ENCODE measurements at regions not wholly inside any gene's neighbourhood (a gene's known extent, or its start where the extent isn't known, plus 50 kb on each side); places are given as distances from the start of the nearest gene placed in this dataset.

DNA sequence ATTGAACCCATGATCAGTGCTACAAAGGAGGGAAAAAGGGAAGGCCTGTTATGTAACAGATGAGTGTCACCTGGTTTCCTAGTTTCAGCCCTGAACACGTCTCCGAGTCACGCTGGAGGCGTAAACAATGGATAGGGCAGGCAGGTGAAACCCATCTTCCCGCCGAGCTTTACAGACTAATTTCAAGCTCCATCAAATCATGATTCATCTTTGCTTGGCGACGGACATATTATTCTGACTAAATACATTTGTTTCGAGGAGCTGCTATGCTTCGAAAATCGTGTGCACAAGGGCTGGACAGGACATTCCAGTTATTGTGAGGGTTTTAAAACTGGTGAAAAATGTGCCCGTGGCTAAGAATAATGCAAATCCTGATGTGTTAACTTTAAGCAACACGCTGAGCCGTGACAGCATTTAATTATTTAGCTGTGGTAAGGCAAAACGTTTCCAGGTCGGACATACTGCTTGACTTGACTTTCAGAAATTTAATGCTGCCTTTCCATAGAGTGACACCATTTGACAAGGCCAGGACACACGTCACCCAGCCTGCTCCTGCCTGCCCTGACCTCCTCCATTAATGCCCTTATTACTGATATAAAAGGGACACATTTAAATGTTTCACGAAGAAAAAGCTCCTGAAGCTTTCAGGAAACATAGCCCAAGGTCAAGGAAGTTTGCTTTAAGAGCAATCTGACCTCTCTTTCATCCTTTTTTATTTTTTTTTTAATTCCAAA, 1203.5 kb upstream of the TMEM132C start:
- H3K27ac Mint-ChIP-seq (ENCODE audit: low read depth, unreplicated experiment), result no peak overlapping the region
- POLR2A ChIA-PET, result no interaction called here
- no peaks in the 10 kb centered on the region for H3K4me1 Mint-ChIP-seq (ENCODE audit: insufficient read depth, unreplicated experiment)
- H3K36me3 Mint-ChIP-seq (ENCODE audit: insufficient read depth, unreplicated experiment), result no peaks in the 10 kb centered on the region
- no TSS peak for BruUV-seq (replicated peaks)
- no peak for DNase-seq (ENCODE audit: unreplicated experiment)
- CTCF ChIA-PET, result interaction anchor here (0.7 to 0.9 kb wide), 2 partner anchors 10 to 318 kb away, joined by 3 to 4 read pairs; no protein-coding TSS in a partner anchor
- H3K4me3 Mint-ChIP-seq (ENCODE audit: unreplicated experiment), result no peak overlapping the region
- intact Hi-C loops (cut with micrococcal nuclease), result no loop called here
- no peak for TF ChIP-seq CTCF (IDR thresholded peaks at IDR 0.05; ENCODE audit: unreplicated experiment)
- no peaks in the 10 kb centered on the region for H3K9me3 Mint-ChIP-seq (ENCODE audit: unreplicated experiment)
- H3K27me3 Mint-ChIP-seq (ENCODE audit: insufficient read depth, unreplicated experiment), result no peaks in the 10 kb centered on the region

DNA sequence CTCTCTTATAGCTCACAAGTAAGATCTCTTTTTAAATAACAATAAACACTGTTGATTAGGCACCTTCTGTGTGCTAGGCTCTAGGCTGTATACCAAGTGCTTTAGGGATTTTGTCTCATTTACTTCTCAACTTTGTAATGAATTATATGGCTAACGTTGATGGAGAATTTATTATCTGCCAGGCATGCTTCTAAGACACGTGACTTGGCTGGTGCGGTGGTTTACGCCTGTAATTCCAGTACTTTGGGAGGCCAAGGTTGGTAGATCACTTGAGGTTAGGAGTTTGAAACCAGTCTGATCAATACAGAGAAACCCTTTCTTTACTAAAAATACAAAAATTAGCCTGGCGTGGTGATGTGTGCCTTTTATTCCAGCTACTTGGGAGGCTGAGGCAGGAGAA, 1202.8 kb upstream of the TMEM132C start:
- H3K4me1 Mint-ChIP-seq (ENCODE audit: insufficient read depth, unreplicated experiment), result no peaks in the 10 kb centered on the region

GRCh38 chr12:127065595-127065994, 1201.4 kb upstream of the TMEM132C start:
- intact Hi-C loops (cut with micrococcal nuclease), result no loop called here
- no TSS peak for BruUV-seq (replicated peaks)
- no peaks in the 10 kb centered on the region for H3K27me3 Mint-ChIP-seq (ENCODE audit: insufficient read depth, unreplicated experiment)
- POLR2A ChIA-PET, result interaction anchor here (0.9 kb wide), 1 partner anchor 17 kb away, joined by 3 read pairs; no protein-coding TSS in a partner anchor
- H3K9me3 Mint-ChIP-seq (ENCODE audit: unreplicated experiment), result no peaks in the 10 kb centered on the region
- no peaks in the 10 kb centered on the region for H3K36me3 Mint-ChIP-seq (ENCODE audit: insufficient read depth, unreplicated experiment)
- no peak overlapping the region for H3K4me3 Mint-ChIP-seq (ENCODE audit: unreplicated experiment)
- TF ChIP-seq CTCF (IDR thresholded peaks at IDR 0.05; ENCODE audit: unreplicated experiment), result no peak
- CTCF ChIA-PET, result no interaction called here
- no peak overlapping the region for H3K27ac Mint-ChIP-seq (ENCODE audit: low read depth, unreplicated experiment)
- no peak for DNase-seq (ENCODE audit: unreplicated experiment)
- no peaks in the 10 kb centered on the region for H3K4me1 Mint-ChIP-seq (ENCODE audit: insufficient read depth, unreplicated experiment)

More for the DNA sequence above, 1202.8 kb upstream of the TMEM132C start:
- POLR2A ChIA-PET, result interaction anchor here (1.0 kb wide), 1 partner anchor 177 kb away, joined by 3 read pairs; no protein-coding TSS in a partner anchor
- intact Hi-C loops (cut with micrococcal nuclease), result no loop called here
- no TSS peak for BruUV-seq (replicated peaks)
- no peak for TF ChIP-seq CTCF (IDR thresholded peaks at IDR 0.05; ENCODE audit: unreplicated experiment)
- no peak for DNase-seq (ENCODE audit: unreplicated experiment)
- H3K36me3 Mint-ChIP-seq (ENCODE audit: insufficient read depth, unreplicated experiment), result no peaks in the 10 kb centered on the region
- H3K9me3 Mint-ChIP-seq (ENCODE audit: unreplicated experiment), result no peaks in the 10 kb centered on the region
- H3K27ac Mint-ChIP-seq (ENCODE audit: low read depth, unreplicated experiment), result no peak overlapping the region
- no peak overlapping the region for H3K4me3 Mint-ChIP-seq (ENCODE audit: unreplicated experiment)
- CTCF ChIA-PET, result interaction anchor here (0.7 to 0.9 kb wide), 2 partner anchors 11 to 317 kb away, joined by 3 to 4 read pairs; no protein-coding TSS in a partner anchor
- no peaks in the 10 kb centered on the region for H3K27me3 Mint-ChIP-seq (ENCODE audit: insufficient read depth, unreplicated experiment)

DNA sequence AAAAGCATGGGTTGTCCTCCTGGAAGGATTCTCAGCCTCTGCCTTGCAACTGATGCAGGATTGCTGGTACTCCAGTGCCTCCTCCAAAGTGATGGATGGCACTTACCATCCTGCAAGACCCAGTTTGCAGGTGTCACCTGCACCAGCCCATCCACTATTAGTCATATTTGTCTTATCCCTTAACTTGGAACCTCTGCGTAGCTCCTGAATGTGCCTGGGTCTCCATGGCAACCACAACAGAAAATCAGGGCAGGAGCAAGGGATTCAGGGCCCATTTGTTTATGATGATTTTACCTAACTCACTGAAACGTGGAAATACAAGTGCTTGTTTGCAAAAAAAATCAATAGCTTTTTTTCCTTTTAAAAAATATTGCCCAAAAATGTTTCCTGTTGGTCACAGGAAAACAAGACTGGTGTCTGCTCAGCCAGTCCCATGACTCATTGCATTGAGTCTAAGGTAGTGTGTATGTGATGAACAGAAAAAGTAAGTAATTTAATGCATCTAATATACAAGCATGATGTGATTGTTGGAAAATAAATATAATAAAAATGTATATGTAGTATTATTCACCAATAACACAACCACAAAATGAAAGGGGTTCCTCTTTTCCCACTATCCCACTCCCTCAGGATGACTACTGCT, 1196.3 kb upstream of the TMEM132C start:
- no TSS peak for BruUV-seq (replicated peaks)
- no peaks in the 10 kb centered on the region for H3K36me3 Mint-ChIP-seq (ENCODE audit: insufficient read depth, unreplicated experiment)
- H3K9me3 Mint-ChIP-seq (ENCODE audit: unreplicated experiment), result no peaks in the 10 kb centered on the region
- DNase-seq (ENCODE audit: unreplicated experiment), result no peak
- no peak overlapping the region for H3K4me3 Mint-ChIP-seq (ENCODE audit: unreplicated experiment)
- no peak overlapping the region for H3K27ac Mint-ChIP-seq (ENCODE audit: low read depth, unreplicated experiment)
- TF ChIP-seq CTCF (IDR thresholded peaks at IDR 0.05; ENCODE audit: unreplicated experiment), result no peak
- H3K4me1 Mint-ChIP-seq (ENCODE audit: insufficient read depth, unreplicated experiment), result no peaks in the 10 kb centered on the region
- no peaks in the 10 kb centered on the region for H3K27me3 Mint-ChIP-seq (ENCODE audit: insufficient read depth, unreplicated experiment)
- intact Hi-C loops (cut with micrococcal nuclease), result no loop called here
- ChIA-PET POLR2A (no interaction called here), CTCF (interaction anchor here (0.6 kb wide), 1 partner anchor 21 kb away, joined by 3 read pairs; no protein-coding TSS in a partner anchor)
